Smooth muscle cell (in vitro differentiated cells): ENCODE measurements at regions not wholly inside any gene's neighbourhood (a gene's known extent, or its start where the extent isn't known, plus 50 kb on each side); places are given as distances from the start of the nearest gene placed in this dataset.
A peak's percentile ranks its signal among the peaks of the same experiment; 100 is the strongest.

Experiments used
- DNase-seq: peaks from one replicate; lab custom pipeline; 2025; ENCODE audit not compliant: unreplicated experiment; lab: John Stamatoyannopoulos, UW
- H2AFZ ChIP-seq: fragments of 200-600 bp; sonication (generic); 2 replicates; pipeline ENCODE4 v1.6.0; 2016; ENCODE audit warnings: antibody characterized with exemption, low read depth, mild to moderate bottlenecking
- H3F3A ChIP-seq: fragments of 200-600 bp; sonication (generic); 2 replicates; pipeline ENCODE4 v1.6.0; 2017; ENCODE audit warnings: antibody characterized with exemption, low read depth
- H3K27ac ChIP-seq: fragments of 200-600 bp; sonication (generic); 2 replicates; pipeline ENCODE4 v1.5.1; 2016; ENCODE audit warnings: low read depth, mild to moderate bottlenecking
- H3K27me3 ChIP-seq: fragments of 200-600 bp; sonication (generic); 2 replicates; pipeline ENCODE4 v1.6.1; 2016; ENCODE audit warnings: low read depth, mild to moderate bottlenecking
- H3K36me3 ChIP-seq: fragments of 200-600 bp; sonication (generic); 2 replicates; pipeline ENCODE4 v1.5.1; 2016; ENCODE audit warnings: low read depth
- H3K4me1 ChIP-seq: fragments of 200-600 bp; sonication (generic); 2 replicates; pipeline ENCODE4 v1.5.1; 2016; ENCODE audit warnings: low read depth
- H3K4me2 ChIP-seq: fragments of 200-600 bp; sonication (generic); 2 replicates; pipeline ENCODE4 v1.6.0; 2016; ENCODE audit warnings: mild to moderate bottlenecking
- H3K4me3 ChIP-seq: fragments of 200-600 bp; sonication (generic); 2 replicates; pipeline ENCODE4 v1.5.1; 2016; ENCODE audit warnings: mild to moderate bottlenecking
- H3K79me2 ChIP-seq: fragments of 200-600 bp; sonication (generic); 2 replicates; pipeline ENCODE4 v1.6.0; 2016; ENCODE audit warnings: low read depth, mild to moderate bottlenecking
- H3K9ac ChIP-seq: fragments of 200-600 bp; sonication (generic); 2 replicates; pipeline ENCODE4 v1.6.0; 2016; ENCODE audit warnings: low read depth
- H3K9me3 ChIP-seq: fragments of 200-600 bp; sonication (generic); replicated peaks from 2 replicates; pipeline ENCODE4 v1.5.1; 2016; ENCODE audit warnings: low read depth
- H4K20me1 ChIP-seq: fragments of 200-600 bp; sonication (generic); 2 replicates; pipeline ENCODE4 v1.6.0; 2016; ENCODE audit warnings: low read depth
- WGBS: methylation state at CpG from one replicate; pipeline ENCODE4 v1.1.7; 2016; ENCODE audit warnings: low lambda C conversion rate; 5-methylcytosine and 5-hydroxymethylcytosine counted together
- TF ChIP-seq, protein P1 (sequence below): fragments of 200-600 bp; sonication (generic); IDR thresholded peaks from 2 replicates; pipeline ENCODE4 v1.5.1; 2017; ENCODE audit warnings: borderline replicate concordance, mild to moderate bottlenecking, antibody characterized with exemption; ENCODE audit not compliant: insufficient read depth, poor library complexity, severe bottlenecking

DNA sequence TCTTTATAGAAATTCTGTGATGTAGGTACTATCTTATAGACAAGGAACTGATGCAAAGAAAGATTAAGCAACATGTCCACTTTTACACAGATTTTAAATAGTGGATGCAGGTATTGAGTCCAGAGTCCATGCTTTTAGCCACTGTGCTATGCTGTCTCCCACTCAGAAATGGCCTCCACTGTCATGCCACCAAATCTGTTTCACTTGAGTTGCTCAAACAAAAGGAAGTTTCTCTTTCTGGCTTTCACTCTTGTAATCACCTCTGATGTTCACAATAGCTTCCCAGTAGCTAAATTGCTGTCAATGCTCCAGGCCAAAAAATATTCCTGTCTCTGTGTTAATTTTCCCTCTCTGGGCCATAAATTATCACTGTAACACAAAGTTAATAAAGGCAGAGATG lies 77.0 kb upstream of the RASA1 start:
- Histone ChIP-seq H3K79me2 (no peaks in the 10 kb centered on the region), H3F3A (peaks cover 4% of the 10 kb centered on the region), H3K4me3 (no peak overlapping the region), H2AFZ (no peak overlapping the region), H3K27ac (no peak overlapping the region), H3K36me3 (no peaks in the 10 kb centered on the region), H3K4me1 (peaks cover 6% of the 10 kb centered on the region), H3K9me3 (no peaks in the 10 kb centered on the region), H4K20me1 (no peaks in the 10 kb centered on the region), H3K9ac (no peak overlapping the region), H3K27me3 (no peaks in the 10 kb centered on the region), H3K4me2 (no peak overlapping the region)
- TF ChIP-seq, protein P1, sequence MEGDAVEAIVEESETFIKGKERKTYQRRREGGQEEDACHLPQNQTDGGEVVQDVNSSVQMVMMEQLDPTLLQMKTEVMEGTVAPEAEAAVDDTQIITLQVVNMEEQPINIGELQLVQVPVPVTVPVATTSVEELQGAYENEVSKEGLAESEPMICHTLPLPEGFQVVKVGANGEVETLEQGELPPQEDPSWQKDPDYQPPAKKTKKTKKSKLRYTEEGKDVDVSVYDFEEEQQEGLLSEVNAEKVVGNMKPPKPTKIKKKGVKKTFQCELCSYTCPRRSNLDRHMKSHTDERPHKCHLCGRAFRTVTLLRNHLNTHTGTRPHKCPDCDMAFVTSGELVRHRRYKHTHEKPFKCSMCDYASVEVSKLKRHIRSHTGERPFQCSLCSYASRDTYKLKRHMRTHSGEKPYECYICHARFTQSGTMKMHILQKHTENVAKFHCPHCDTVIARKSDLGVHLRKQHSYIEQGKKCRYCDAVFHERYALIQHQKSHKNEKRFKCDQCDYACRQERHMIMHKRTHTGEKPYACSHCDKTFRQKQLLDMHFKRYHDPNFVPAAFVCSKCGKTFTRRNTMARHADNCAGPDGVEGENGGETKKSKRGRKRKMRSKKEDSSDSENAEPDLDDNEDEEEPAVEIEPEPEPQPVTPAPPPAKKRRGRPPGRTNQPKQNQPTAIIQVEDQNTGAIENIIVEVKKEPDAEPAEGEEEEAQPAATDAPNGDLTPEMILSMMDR: no peak
- DNase-seq: no peak

DNA sequence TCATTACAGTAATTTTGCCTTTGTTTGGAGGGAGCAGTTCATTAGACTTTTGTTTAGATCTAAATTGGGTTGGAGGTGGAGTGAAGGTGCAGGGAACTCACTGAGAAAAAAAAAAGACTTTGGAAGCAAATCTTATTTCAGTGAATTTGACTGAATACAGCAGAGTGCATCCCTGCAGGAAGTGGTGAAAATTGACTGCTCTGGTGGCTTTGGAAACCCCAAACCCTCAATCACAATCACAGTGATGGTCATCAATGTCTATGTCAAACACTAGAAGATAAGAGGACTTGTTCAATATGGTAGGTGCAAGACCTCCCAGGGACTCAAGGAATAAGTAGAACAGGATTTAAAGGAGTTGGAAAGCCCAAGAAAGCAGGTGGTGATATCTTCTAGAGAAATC lies 76.0 kb upstream of the RASA1 start:
- Histone ChIP-seq H3K9me3 (no peaks in the 10 kb centered on the region), H3K36me3 (no peaks in the 10 kb centered on the region), H3K27me3 (no peaks in the 10 kb centered on the region), H3K27ac (no peak overlapping the region), H3K4me2 (no peak overlapping the region), H3F3A (peaks cover 6% of the 10 kb centered on the region), H3K79me2 (no peaks in the 10 kb centered on the region), H3K4me1 (peaks cover 10% of the 10 kb centered on the region), H4K20me1 (no peaks in the 10 kb centered on the region), H3K4me3 (no peak overlapping the region), H3K9ac (no peak overlapping the region), H2AFZ (no peak overlapping the region)
- TF ChIP-seq, protein P1: no peak
- DNase-seq: no peak

DNA sequence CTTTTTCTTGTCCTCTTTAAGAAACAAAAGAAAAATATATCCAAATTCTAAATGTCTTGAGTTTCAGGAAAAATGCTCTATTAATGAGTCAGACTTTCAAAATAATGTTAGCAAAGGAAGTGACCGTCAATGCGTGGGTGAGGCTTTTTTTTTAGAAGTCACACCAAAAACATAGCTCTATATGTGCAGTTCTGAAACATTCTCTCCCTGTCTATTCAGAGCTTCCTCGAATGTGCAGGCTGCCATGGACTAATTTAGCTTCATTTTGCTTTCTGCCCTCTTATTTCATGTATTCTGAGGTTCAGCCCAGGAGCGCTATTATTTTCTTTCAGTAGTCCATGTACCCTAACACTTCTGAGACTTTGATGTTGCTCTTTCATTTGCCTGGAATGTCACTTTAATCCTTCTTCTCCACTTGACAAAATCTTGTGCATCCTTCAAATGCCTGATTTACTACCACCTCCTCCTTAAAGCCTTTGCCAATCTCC lies 72.5 kb upstream of the RASA1 start:
- H3K9ac ChIP-seq: peak overlapping the region; percentile 48
- TF ChIP-seq, protein P1: no peak
- no peaks in the 10 kb centered on the region for H3K27me3 ChIP-seq
- WGBS: 38% methylated on average over 4 of the region's 4 CpGs
- no peak for DNase-seq
- peaks cover 10% of the 10 kb centered on the region for H3K4me1 ChIP-seq
- H4K20me1 ChIP-seq: no peaks in the 10 kb centered on the region
- no peaks in the 10 kb centered on the region for H3K79me2 ChIP-seq
- no peaks in the 10 kb centered on the region for H3K9me3 ChIP-seq
- H3F3A ChIP-seq: peaks cover 6% of the 10 kb centered on the region
- H3K36me3 ChIP-seq: no peaks in the 10 kb centered on the region
- H2AFZ ChIP-seq: peak overlapping the region; percentile 78
- H3K27ac ChIP-seq: peak overlapping the region; percentile 87
- H3K4me2 ChIP-seq: peak overlapping the region; percentile 64
- no peak overlapping the region for H3K4me3 ChIP-seq

DNA sequence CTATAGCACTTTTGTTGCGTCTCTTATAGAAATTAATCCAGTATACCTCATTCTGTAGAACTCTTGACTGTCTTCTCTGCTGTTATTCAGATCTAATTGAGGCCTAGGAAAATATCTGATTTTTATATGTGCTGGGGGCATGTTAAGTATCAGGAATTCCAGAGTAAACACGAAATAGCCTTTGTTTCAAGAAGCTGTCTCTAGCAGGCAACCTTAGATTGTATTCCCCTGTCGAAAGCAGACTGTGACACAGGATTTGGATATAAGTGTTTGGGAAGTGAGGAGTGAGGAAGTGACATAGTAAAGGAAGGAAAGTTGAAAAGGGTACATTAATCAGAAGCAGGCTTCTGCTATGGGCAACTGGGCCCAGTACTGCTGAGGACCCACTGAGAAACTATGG lies 72.1 kb upstream of the RASA1 start:
- Histone ChIP-seq H3K27ac (peak overlapping the region; percentile 87), H3K4me1 (peaks cover 10% of the 10 kb centered on the region), H3F3A (peaks cover 6% of the 10 kb centered on the region), H3K36me3 (no peaks in the 10 kb centered on the region), H3K9ac (peak overlapping the region; percentile 8), H4K20me1 (no peaks in the 10 kb centered on the region), H3K4me3 (no peak overlapping the region), H3K27me3 (no peaks in the 10 kb centered on the region), H3K9me3 (no peaks in the 10 kb centered on the region), H3K4me2 (peak overlapping the region; percentile 64), H3K79me2 (no peaks in the 10 kb centered on the region), H2AFZ (peak overlapping the region; percentile 78)
- no peak for DNase-seq
- WGBS: 48% methylated on average over 3 of the region's 3 CpGs
- TF ChIP-seq, protein P1: no peak
